Neural crest cell (in vitro differentiated cells): ENCODE measurements at regions not wholly inside any gene's neighbourhood (a gene's known extent, or its start where the extent isn't known, plus 50 kb on each side); places are given as distances from the start of the nearest gene placed in this dataset.

Experiments
- DNase-seq: peaks from one replicate; pipeline ENCODE4 v3.0.0; 2021; ENCODE audit warnings: low read depth, mixed read lengths, low spot score
- H3K27ac Mint-ChIP-seq: one replicate; pipeline ENCODE4 v1.8.0; 2021; ENCODE audit warnings: mild to moderate bottlenecking, mixed read lengths; ENCODE audit not compliant: unreplicated experiment
- H3K27me3 Mint-ChIP-seq: 2 replicates; pipeline ENCODE4 v1.8.0; 2021; ENCODE audit warnings: low read depth, mild to moderate bottlenecking, mixed read lengths
- H3K36me3 Mint-ChIP-seq: 2 replicates; pipeline ENCODE4 v1.8.0; 2021; ENCODE audit warnings: low read depth, mild to moderate bottlenecking, mixed read lengths
- H3K4me1 Mint-ChIP-seq: 2 replicates; pipeline ENCODE4 v1.8.0; 2021; ENCODE audit warnings: mixed read lengths
- H3K4me3 Mint-ChIP-seq: one replicate; pipeline ENCODE4 v1.8.0; 2021; ENCODE audit warnings: mild to moderate bottlenecking, mixed read lengths
- H3K9me3 Mint-ChIP-seq: 2 replicates; pipeline ENCODE4 v1.8.0; 2021; ENCODE audit warnings: mixed read lengths
- CTCF ChIP-seq: fragments of 200-600 bp; sonication (generic); conservative IDR thresholded peaks from 2 replicates; pipeline ENCODE4 v1.5.0; 2021; ENCODE audit warnings: antibody characterized with exemption, mild to moderate bottlenecking

- Mint-ChIP-seq H3K4me1 (peaks cover 14% of the 10 kb centered on the region), H3K36me3 (no peaks in the 10 kb centered on the region), H3K27me3 (no peaks in the 10 kb centered on the region), H3K4me3 (no peak overlapping the region), H3K9me3 (no peaks in the 10 kb centered on the region), H3K27ac (no peak overlapping the region)
- DNase-seq: no peak
- no peak for TF ChIP-seq CTCF
These were observed 100.5 kb upstream of the LMNTD1 start for GRCh38 chr12:25653487-25654175.

- H3K4me3 Mint-ChIP-seq: no peak overlapping the region
- no peaks in the 10 kb centered on the region for H3K9me3 Mint-ChIP-seq
- H3K4me1 Mint-ChIP-seq: peaks cover 21% of the 10 kb centered on the region
- no peaks in the 10 kb centered on the region for H3K36me3 Mint-ChIP-seq
- TF ChIP-seq CTCF: no peak
- no peak for DNase-seq
- no peak overlapping the region for H3K27ac Mint-ChIP-seq
- no peaks in the 10 kb centered on the region for H3K27me3 Mint-ChIP-seq
These were observed 102.6 kb upstream of the LMNTD1 start for GRCh38 chr12:25655702-25656101.

- no peak overlapping the region for H3K27ac Mint-ChIP-seq
- H3K9me3 Mint-ChIP-seq: peaks cover 4% of the 10 kb centered on the region
- peaks cover 9% of the 10 kb centered on the region for H3K36me3 Mint-ChIP-seq
- no peak for DNase-seq
- H3K4me1 Mint-ChIP-seq: peaks cover 7% of the 10 kb centered on the region
- TF ChIP-seq CTCF: no peak
- no peaks in the 10 kb centered on the region for H3K27me3 Mint-ChIP-seq
- H3K4me3 Mint-ChIP-seq: no peak overlapping the region
These were observed 106.5 kb upstream of the LMNTD1 start for GRCh38 chr12:25659621-25660020.

- no peaks in the 10 kb centered on the region for H3K27me3 Mint-ChIP-seq
These were observed 117.3 kb upstream of the LMNTD1 start for GRCh38 chr12:25670076-25671055.

GRCh38 chr12:25675808-25676207 lies 122.7 kb upstream of the LMNTD1 start:
- no peak for TF ChIP-seq CTCF
- peaks cover 4% of the 10 kb centered on the region for H3K4me1 Mint-ChIP-seq
- no peaks in the 10 kb centered on the region for H3K9me3 Mint-ChIP-seq
- H3K27ac Mint-ChIP-seq: no peak overlapping the region
- H3K36me3 Mint-ChIP-seq: no peaks in the 10 kb centered on the region
- no peaks in the 10 kb centered on the region for H3K27me3 Mint-ChIP-seq
- H3K4me3 Mint-ChIP-seq: no peak overlapping the region
- no peak for DNase-seq

More at GRCh38 chr12:25670076-25671055, 117.3 kb upstream of the LMNTD1 start:
- no peak for TF ChIP-seq CTCF
- Mint-ChIP-seq H3K4me1 (peaks cover 11% of the 10 kb centered on the region), H3K27ac (no peak overlapping the region), H3K9me3 (no peaks in the 10 kb centered on the region), H3K36me3 (no peaks in the 10 kb centered on the region), H3K4me3 (no peak overlapping the region)
- DNase-seq: no peak
